ENCODE measurements at regions not wholly inside any gene's neighbourhood (a gene's known extent, or its start where the extent isn't known, plus 50 kb on each side); places are given as distances from the start of the nearest gene placed in this dataset.

DNA sequence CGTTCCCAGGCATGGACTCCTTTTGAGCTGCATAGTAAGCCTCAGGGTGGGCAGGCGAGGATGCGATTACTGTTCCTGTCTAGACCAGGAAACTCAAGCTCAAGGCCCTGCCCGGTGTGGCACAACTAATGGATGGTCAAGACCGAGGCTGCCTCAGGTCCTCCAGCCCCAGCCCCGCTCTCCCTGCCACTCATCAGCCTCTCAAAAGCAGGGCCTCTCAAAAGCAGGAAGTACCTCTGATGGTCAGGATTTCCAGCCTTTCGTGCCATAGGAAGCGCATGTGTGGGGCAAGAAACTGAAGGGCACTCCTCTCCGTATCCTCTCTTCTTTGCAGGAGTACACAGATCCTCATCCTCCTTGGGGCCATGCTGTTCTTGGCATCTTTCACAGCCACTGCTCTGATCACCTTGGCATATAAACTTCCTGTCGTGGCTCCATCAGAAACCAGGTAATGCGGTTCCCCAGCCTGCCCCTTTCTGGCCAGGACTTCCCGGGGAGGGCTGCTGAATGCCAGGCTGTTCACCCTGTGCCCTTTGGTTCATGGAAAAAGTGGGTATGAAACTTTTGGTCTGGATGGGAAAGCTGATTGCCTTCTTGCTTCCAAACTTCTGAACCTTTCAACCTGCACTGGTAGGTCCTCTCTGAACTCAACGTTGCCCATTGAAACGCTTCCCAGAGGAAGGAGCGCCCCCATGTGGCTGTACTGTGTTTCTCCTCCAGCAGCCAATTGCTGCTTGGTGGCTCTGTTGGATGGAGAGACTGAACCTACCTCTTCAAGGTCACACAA is 82.8 kb upstream of the SEC11C start:
- no peak overlapping the region for H3K27ac ChIP-seq (ENCODE audit: low read depth, low read length, poor library complexity, severe bottlenecking)
- intact Hi-C loops (cut with micrococcal nuclease; ENCODE audit: unreplicated experiment) = loop anchor here (1.0 to 10.0 kb wide), 3 partner anchors 110 to 276 kb away; no protein-coding TSS in a partner anchor
- no peak overlapping the region for H3K4me3 ChIP-seq (ENCODE audit: low read depth, low read length, poor library complexity, severe bottlenecking)
- no peaks in the 10 kb centered on the region for H3K9me2 ChIP-seq (ENCODE audit: insufficient read depth, low read length)
- H3K79me2 ChIP-seq (ENCODE audit: insufficient read depth, low read depth, low read length) = no peaks in the 10 kb centered on the region
- no TSS peak for BruUV-seq (replicated peaks)
- CTCF ChIA-PET (ENCODE audit: unreplicated experiment) = no interaction called here
- no peaks in the 10 kb centered on the region for H4K20me1 ChIP-seq (ENCODE audit: insufficient read depth, low read length)
- POLR2A ChIA-PET = no interaction called here
- no peaks in the 10 kb centered on the region for H3K4me1 ChIP-seq (ENCODE audit: insufficient read depth, low read length, poor library complexity, severe bottlenecking)
- peak overlapping the region; percentile 1; the same call in 1 of the 2 replicates for H3K4me2 ChIP-seq (ENCODE audit: low read length)
- no peaks in the 10 kb centered on the region for H3K9me3 ChIP-seq (ENCODE audit: low read length)
- H2AFZ ChIP-seq (ENCODE audit: low read length) = peak overlapping the region; percentile 15; the same call in 1 of the 2 replicates
- TF ChIP-seq EZH2phosphoT487 (IDR thresholded peaks at IDR 0.05; ENCODE audit: borderline replicate concordance, low read depth, low read length) = no peak
- TF ChIP-seq, protein P1, sequence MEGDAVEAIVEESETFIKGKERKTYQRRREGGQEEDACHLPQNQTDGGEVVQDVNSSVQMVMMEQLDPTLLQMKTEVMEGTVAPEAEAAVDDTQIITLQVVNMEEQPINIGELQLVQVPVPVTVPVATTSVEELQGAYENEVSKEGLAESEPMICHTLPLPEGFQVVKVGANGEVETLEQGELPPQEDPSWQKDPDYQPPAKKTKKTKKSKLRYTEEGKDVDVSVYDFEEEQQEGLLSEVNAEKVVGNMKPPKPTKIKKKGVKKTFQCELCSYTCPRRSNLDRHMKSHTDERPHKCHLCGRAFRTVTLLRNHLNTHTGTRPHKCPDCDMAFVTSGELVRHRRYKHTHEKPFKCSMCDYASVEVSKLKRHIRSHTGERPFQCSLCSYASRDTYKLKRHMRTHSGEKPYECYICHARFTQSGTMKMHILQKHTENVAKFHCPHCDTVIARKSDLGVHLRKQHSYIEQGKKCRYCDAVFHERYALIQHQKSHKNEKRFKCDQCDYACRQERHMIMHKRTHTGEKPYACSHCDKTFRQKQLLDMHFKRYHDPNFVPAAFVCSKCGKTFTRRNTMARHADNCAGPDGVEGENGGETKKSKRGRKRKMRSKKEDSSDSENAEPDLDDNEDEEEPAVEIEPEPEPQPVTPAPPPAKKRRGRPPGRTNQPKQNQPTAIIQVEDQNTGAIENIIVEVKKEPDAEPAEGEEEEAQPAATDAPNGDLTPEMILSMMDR (conservative IDR thresholded peaks at IDR 0.05; ENCODE audit: low read length) = peak; percentile 81
- DNase-seq (ENCODE audit: low spot score) = peak; percentile 73
- H3K36me3 ChIP-seq (ENCODE audit: insufficient read depth, low read length) = no peaks in the 10 kb centered on the region

DNA sequence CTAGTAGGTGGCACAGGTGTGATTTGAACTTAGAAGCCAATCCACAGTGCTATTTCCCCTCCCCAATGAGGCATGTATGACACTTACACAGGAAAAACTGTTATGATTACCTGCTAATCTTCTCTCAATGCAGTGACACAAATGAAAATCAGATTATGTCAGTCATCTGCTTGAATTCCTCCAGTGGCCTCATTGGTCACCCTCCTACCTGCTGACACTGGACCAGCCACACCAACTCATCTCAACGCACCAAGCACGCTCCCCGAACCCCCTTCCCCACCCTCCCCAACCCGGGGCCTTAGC is 82.2 kb upstream of the SEC11C start:
- Histone ChIP-seq H3K9me3 (ENCODE audit: low read length) (no peaks in the 10 kb centered on the region), H3K36me3 (ENCODE audit: insufficient read depth, low read length) (no peaks in the 10 kb centered on the region), H4K20me1 (ENCODE audit: insufficient read depth, low read length) (no peaks in the 10 kb centered on the region), H3K9me2 (ENCODE audit: insufficient read depth, low read length) (no peaks in the 10 kb centered on the region), H3K4me3 (ENCODE audit: low read depth, low read length, poor library complexity, severe bottlenecking) (no peak overlapping the region), H2AFZ (ENCODE audit: low read length) (peak overlapping the region; percentile 15; the same call in 1 of the 2 replicates), H3K27ac (ENCODE audit: low read depth, low read length, poor library complexity, severe bottlenecking) (no peak overlapping the region), H3K4me2 (ENCODE audit: low read length) (no peak overlapping the region), H3K79me2 (ENCODE audit: insufficient read depth, low read depth, low read length) (no peaks in the 10 kb centered on the region), H3K4me1 (ENCODE audit: insufficient read depth, low read length, poor library complexity, severe bottlenecking) (no peaks in the 10 kb centered on the region)
- BruUV-seq (replicated peaks) = no TSS peak
- DNase-seq (ENCODE audit: low spot score) = no peak
- intact Hi-C loops (cut with micrococcal nuclease; ENCODE audit: unreplicated experiment) = loop anchor here (1.0 to 10.0 kb wide), 3 partner anchors 110 to 276 kb away; no protein-coding TSS in a partner anchor
- ChIA-PET POLR2A (no interaction called here), CTCF (ENCODE audit: unreplicated experiment) (no interaction called here)
- TF ChIP-seq, protein P1 (conservative IDR thresholded peaks at IDR 0.05; ENCODE audit: low read length) = peak; percentile 41; the same call in 1 of the 2 replicates
- no peak for TF ChIP-seq EZH2phosphoT487 (IDR thresholded peaks at IDR 0.05; ENCODE audit: borderline replicate concordance, low read depth, low read length)

DNA sequence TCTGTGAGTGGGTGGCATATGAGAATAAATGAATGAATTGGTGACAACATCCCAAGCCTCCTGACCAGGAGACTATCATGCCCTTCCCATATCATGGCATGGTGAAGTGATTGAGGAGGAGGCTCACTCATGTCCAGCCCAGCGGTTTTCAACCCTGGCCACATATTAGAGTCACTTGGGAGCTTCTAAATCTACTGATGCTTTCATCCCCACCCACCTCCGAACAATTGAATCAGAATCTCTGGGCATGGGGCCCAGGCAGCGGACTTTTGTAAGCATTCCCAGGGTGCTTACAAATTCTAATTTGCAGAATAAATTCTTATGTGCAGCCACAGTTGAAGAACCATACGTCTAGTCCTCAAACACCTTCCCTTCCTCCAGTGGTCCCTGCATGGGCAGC is 81.7 kb upstream of the SEC11C start:
- POLR2A ChIA-PET = no interaction called here
- no peaks in the 10 kb centered on the region for H3K79me2 ChIP-seq (ENCODE audit: insufficient read depth, low read depth, low read length)
- H3K9me3 ChIP-seq (ENCODE audit: low read length) = no peaks in the 10 kb centered on the region
- no peak overlapping the region for H3K4me2 ChIP-seq (ENCODE audit: low read length)
- no TSS peak for BruUV-seq (replicated peaks)
- no peaks in the 10 kb centered on the region for H4K20me1 ChIP-seq (ENCODE audit: insufficient read depth, low read length)
- H3K4me1 ChIP-seq (ENCODE audit: insufficient read depth, low read length, poor library complexity, severe bottlenecking) = no peaks in the 10 kb centered on the region
- no peak for TF ChIP-seq EZH2phosphoT487 (IDR thresholded peaks at IDR 0.05; ENCODE audit: borderline replicate concordance, low read depth, low read length)
- TF ChIP-seq, protein P1 (conservative IDR thresholded peaks at IDR 0.05; ENCODE audit: low read length) = no peak
- intact Hi-C loops (cut with micrococcal nuclease; ENCODE audit: unreplicated experiment) = loop anchor here (1.0 to 10.0 kb wide), 3 partner anchors 111 to 277 kb away; no protein-coding TSS in a partner anchor
- H3K27ac ChIP-seq (ENCODE audit: low read depth, low read length, poor library complexity, severe bottlenecking) = no peak overlapping the region
- H3K9me2 ChIP-seq (ENCODE audit: insufficient read depth, low read length) = no peaks in the 10 kb centered on the region
- no peaks in the 10 kb centered on the region for H3K36me3 ChIP-seq (ENCODE audit: insufficient read depth, low read length)
- no peak for DNase-seq (ENCODE audit: low spot score)
- no peak overlapping the region for H3K4me3 ChIP-seq (ENCODE audit: low read depth, low read length, poor library complexity, severe bottlenecking)
- H2AFZ ChIP-seq (ENCODE audit: low read length) = no peak overlapping the region
- CTCF ChIA-PET (ENCODE audit: unreplicated experiment) = no interaction called here
